C4-2B (cell line): ENCODE measurements at regions not wholly inside any gene's neighbourhood (a gene's known extent, or its start where the extent isn't known, plus 50 kb on each side); places are given as distances from the start of the nearest gene placed in this dataset.

Experiments used
- CTCF ChIP-seq: fragments of 450-650 bp; conservative IDR thresholded peaks from 2 replicates; pipeline ENCODE4 v1.5.1; 2017; ENCODE audit warnings: mild to moderate bottlenecking
- ZFX ChIP-seq: fragments of 450-650 bp; IDR thresholded peaks from 2 replicates; pipeline ENCODE4 v1.6.1; 2017

GRCh38 chr1:118334506-118334905 lies 149.5 kb upstream of the SPAG17 start:
- TF ChIP-seq CTCF (no peak), ZFX (no peak)
